Glomerular endothelial cell (primary cell): ENCODE measurements at regions not wholly inside any gene's neighbourhood (a gene's known extent, or its start where the extent isn't known, plus 50 kb on each side); places are given as distances from the start of the nearest gene placed in this dataset.

Experiments
- DNase-seq: peaks from one replicate; pipeline ENCODE4 v3.0.0-alpha.2; 2011; ENCODE audit warnings: low read depth, low spot score; ENCODE audit errors: extremely low read depth

GRCh38 chr3:144361002-144361401, 389.4 kb downstream of the DIPK2A start:
- DNase-seq, result no peak

DNA sequence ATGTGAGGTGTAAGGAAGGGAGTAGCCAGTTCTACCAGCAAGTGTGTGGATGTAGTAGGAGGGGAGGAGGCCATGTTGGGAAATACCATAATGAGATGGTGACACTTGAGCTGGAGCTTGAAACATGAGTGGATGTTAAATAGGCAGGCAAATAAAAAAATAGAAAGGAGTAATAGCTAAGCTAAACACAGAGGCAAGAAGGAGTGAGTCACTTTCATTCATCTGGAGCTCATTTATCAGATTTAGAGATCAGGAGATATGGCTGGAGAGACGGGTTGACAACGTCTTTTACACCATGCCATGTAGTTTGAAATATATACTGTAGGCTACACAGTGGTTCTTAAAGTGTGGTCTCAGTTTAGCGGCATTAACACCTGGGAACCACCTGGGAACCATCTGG, 390.5 kb downstream of the DIPK2A start:
- DNase-seq, result no peak

DNA sequence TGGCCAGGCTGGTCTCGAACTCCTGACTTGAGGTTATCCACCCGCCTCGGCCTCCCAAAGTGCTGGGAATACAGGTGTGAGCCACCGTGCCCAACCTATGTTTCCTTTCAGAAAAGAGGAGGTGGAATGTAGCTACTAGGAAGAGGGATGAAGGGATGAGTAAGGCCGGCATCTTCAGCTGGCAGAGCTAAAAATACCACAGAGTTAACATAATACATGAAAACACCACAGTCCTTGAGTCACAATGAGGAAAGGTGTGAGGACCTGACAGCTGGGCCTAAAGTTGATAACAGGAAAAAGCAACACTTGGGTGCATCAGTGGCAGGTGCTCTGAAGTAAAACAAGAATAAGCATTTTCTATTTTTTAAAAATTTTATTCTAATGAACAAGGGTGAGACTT, 392.2 kb downstream of the DIPK2A start:
- DNase-seq, result no peak

- no peak for DNase-seq
These were observed 393.1 kb downstream of the DIPK2A start for GRCh38 chr3:144364737-144365136.

DNA sequence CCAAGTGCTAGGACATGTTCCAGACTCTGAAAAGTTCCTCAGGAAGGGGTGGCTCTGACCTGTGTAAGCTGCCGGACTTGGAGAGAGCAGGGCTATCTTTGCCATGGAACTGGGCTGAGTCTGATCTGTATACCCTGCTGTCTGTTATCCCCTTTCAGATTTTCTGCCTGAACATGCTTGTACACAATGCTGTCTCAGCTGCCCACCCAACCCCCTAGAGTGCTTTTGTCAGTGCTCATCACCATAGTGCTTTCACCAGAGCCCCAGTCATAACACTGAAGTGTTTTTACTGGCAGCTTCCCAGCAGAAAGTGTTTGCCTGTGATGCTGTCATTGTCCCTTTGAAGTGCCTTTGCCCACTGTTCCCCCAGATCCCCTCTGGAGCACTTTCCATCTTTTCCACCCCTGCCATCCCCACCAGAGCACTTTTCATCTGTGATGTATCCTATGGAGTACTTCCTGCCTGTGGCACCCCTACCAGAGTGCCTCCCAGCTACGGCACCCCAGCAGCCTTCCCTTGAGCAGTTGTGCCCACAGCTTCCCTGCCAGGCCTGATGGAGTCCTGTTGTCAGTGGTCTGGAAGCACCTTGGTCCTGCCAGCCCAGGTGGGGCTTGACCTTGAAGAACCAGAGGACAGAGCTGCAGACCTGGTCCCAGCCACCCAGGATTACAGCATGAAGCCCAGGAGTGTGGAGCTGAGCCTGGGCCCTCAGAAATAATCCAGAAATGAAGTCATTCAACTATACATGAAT, 397.7 kb downstream of the DIPK2A start:
- DNase-seq, result no peak

DNA sequence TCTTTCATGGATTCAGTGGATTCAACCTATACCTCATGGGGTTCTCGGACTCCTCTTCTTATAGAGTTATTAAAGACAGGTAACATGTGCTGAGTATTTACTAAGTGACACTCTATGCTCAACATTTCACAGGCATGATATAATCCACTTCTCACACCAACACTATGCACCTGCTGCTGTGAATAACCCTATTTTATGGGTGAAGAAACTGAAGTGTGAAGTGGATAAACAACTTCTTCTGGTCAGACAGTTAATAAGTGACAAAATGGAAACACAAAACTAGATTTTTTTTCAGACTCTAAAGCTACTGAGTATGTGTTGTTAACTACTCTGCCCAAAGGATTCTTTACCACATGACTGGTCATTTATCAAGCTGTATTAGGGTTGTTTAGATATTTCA, 403.5 kb downstream of the DIPK2A start:
- DNase-seq, result no peak

- DNase-seq, result no peak
These were observed 409.2 kb downstream of the DIPK2A start for GRCh38 chr3:144380849-144381248.

DNA sequence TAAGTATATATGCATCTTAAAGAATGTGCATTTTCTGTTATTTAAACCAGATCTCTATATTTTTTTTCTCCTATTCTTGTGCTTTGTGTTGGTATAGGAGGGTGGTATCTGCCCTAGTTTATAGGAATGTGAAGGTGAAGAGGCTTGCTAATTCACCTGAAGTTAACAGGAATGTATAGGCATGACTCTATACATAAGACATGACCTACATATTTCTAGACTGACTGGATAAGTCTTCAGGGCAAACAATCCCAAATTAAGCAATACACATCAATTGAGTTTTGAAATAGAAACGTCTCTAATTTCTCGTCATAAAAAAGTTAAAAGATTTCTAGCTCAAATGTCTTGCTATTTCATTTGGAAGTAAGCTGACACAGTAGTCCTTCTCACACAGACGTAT, 410.0 kb downstream of the DIPK2A start:
- no peak for DNase-seq

GRCh38 chr3:144384241-144384979, 412.8 kb downstream of the DIPK2A start:
- DNase-seq, result no peak

DNA sequence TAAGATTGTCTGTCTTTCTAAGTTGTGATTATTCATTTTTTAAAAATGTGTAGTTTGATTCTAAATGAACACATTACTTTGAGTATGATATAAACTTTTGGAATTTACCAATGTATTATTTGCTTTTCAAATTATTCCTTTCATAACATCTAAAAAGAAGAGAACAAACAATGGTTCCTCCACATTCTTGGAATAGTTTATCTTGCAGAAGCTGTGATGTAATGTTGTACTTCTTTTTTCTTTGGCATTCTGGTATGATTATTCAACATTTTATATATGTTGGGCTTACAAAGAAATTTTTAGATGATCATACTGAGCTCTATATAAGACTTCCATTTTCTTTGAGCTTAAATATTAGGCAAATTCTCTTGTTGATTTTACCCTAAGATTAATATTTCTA, 419.2 kb downstream of the DIPK2A start:
- no peak for DNase-seq

GRCh38 chr3:144391236-144391635, 419.6 kb downstream of the DIPK2A start:
- no peak for DNase-seq

DNA sequence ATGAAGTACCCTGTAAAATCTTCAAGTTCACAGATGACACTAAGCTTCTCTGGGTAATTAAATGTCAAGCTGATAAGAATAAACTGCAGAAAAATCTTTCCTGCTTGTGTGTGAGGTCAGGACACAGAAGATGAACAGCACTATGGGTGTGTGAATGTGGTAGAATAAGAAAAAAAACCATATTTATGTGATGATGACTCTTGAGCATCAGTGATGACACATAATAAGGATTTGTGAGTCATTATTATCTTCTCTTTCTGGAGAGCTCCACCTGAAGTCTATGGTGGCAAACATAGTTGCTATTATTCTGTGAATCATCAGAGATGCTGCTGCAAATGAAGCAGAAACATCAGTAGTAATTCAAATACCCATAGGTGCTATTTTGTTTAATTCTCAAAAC, 422.4 kb downstream of the DIPK2A start:
- no peak for DNase-seq

DNA sequence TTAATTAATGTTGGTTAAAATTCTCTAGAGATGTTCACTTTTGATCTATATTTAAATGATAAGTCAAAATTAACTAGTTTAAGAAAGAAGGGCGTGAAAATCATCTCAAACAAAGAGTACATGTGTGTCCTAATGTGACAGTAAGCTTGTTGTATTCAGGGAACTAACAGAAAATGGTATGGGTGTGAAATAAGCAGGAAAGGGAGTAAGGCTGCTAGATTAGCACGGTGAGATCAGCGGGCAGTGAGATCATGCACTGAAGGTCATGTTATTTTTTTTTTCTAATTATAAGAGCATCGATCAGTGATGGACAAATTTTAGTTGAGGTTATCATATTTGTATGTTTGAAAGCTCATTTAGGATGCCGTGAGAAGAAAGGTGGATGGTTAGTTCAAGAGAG, 430.8 kb downstream of the DIPK2A start:
- DNase-seq, result no peak

DNA sequence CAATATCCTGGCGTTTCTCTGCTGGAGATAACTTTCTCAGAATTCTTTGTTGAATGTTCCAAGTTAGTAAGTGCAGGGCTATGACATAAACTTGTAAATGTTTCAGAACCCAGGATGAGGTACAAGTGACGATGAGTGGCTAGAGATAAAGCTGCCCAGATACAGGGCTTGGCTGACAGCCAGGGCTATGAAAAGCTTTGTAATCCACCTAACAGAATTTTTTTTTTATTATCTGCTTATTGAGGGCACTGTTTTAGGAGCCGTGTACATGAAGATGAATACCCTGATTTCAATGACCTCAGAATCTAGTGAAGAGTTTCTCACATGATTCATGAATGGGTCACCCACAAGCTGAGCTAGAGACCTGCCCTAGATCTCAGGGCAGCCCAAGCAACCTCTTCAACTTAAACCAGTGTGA, 431.4 kb downstream of the DIPK2A start:
- no peak for DNase-seq

GRCh38 chr3:144407335-144407734, 435.7 kb downstream of the DIPK2A start:
- no peak for DNase-seq

GRCh38 chr3:144409319-144409718, 437.7 kb downstream of the DIPK2A start:
- DNase-seq, result no peak

DNA sequence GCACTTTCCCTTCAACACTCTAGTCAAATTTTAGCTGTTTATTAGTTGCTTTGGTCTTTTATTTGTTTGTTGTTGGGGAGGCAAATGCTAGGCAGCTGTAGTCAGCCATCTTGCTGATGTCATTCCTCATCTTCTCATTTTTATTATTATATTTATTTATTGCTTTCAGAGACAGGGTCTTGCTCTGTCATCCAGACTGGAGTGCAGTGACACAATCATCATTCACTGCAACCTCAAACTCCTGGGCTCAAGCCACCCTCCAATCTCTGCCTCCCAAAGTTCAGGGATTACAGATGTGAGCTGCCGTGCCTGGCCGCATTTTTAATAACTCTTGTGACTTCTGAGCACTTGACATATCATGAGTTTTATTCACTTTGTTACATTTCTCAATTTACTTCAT, 441.4 kb downstream of the DIPK2A start:
- DNase-seq, result no peak

DNA sequence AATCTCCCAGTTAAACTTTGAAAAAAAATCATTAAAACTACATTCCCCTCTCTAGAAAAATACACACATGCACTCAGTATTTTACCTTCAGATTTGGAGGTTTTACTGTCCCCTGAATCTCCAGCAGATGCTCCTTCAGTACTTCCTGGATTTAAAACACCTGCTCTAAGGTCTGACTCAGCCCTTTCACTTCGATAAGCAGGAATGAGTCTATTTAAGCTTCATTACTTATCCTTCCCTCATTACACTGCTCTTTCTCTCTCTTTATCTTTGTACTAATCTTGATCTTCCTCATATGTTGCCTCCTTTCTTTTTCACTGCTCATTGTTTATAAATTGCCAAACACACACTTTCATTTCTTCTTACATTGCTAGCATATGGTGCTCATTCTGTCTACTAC, 443.9 kb downstream of the DIPK2A start:
- DNase-seq, result no peak

GRCh38 chr3:144424606-144425005, 453.0 kb downstream of the DIPK2A start:
- no peak for DNase-seq

GRCh38 chr3:144426366-144426765, 454.7 kb downstream of the DIPK2A start:
- DNase-seq, result no peak

DNA sequence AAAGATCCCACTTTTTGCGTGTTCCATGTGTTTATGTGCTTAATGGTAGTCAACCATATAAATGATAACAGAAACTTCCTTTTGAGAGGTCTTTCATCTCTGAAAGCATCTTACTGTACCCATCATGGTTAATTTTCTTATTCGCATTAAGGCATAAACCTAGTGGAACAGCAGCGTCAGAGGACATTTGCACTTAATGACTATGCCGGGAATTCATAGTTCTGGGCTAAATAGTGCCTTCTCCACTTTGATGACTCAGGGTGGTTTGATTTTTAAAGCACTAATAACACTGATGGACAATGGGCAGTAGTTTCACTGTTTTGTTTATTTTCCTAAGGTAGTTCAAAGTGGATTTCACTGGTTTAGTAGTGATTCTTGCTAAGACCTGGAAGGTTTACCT, 455.3 kb downstream of the DIPK2A start:
- DNase-seq, result no peak

- DNase-seq, result no peak
These were observed 458.1 kb downstream of the DIPK2A start for GRCh38 chr3:144429719-144430121.
